ENCODE measurements at regions not wholly inside any gene's neighbourhood (a gene's known extent, or its start where the extent isn't known, plus 50 kb on each side); places are given as distances from the start of the nearest gene placed in this dataset.
"Not testable (repeated sequence)": the region's sequence is repeated elsewhere in the genome, so short reads cannot be mapped to it uniquely, and the experiment has no call there.

DNA sequence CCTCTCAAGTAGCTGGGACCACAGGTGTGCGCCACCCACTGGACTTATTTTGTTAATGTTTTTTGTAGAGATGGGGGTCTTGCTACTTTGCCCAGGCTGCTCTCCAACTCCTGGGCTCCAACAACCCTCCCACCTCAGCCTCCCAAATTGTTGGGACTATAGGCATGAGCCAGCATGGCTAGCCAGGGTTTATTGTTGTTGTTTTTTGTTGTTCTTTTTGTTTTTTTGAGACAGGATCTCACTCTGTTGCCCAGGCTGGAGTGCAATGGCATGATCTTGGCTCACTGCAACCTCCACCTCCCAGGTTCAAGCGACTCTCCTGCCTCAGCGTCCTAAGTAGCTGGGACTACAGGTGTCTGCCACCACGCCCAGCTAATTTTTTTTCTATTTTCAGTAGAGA lies 142.2 kb downstream of the CRLF3 start:
- not testable (repeated sequence) for DNase-seq

DNA sequence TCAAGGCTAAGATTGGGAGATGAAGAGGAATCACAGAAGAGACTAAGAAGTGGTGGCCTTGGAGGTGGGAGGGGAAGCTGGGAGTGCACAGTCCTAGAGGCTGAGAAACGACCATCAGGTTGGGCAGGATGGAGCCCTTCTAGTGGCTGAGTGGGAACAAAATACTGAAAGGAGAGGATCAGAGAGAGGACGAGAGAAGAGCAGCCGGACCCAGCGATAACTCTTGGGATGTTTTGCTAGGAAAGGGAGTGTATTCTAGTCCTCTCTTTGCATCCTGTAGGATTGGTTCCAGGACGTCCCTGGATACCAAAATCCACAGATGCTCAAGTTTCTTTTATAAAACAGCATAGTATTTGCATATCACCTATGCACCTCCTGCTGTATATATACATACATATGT lies 143.8 kb downstream of the CRLF3 start:
- DNase-seq, result not testable (repeated sequence)

DNA sequence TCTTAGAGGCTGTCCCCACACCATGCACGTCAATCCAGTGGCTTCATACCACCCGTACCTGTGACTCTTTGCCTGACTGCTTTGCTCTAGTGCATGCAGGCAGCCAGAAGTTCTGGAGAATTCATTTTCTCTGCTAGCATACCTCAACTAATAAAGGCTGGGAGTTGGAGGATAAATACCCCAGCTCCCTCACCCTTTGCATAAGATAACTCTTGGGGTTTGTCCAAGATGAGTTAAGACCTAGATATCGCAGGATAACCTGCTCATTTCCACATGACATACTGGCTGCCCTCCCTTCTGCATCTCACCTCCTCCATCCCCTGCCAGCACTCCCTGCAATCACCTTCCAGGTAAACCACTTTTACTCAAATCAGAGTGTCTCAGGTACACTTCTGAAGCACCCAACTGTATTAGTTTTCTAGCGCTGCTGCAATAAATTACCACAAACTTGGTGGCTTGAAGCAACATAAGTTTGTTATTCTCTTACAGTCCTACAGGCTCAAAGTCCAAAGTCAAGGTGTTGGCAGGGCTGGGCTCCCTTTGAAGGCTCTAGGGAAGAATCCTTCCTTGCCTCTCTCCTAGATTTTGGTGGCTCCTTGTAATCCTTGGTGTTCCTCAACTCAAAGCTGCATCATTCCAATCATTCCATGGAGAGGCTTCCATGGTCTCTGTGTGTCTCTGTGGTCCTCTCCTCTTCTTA lies 146.8 kb downstream of the CRLF3 start:
- no peak for DNase-seq

DNA sequence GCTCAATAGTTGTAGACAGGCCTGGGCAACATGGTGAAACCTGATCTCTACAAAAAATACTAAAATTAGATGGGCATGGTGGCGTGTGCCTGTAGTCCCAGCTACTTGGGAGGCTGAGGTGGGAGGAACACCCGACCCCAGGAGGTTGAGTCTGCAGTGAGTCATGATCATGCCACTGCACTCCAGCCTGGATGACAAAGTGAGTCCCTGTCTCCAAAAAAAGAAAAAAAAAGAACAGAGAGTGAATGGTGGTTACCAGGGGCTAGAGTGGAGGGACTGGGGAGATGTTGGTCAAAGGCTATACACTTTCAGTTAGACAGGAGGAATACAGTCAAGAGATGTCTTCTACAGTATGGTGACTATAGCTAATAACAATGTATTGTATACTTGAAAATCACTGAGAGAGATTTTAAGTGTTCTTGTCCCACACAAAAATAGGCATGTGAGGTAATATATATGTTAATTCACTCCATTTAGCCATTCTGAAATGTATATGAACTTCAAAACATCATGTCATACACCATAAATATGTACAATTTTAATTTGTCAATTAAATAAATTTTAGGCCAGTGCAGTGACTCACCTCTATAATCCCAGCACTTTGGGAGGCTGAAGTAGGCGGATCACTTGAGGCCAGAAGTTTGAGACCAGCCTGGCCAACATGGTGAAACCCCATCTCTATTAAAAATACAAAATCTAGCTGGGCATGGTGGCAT lies 148.6 kb downstream of the CRLF3 start:
- not testable (repeated sequence) for DNase-seq

DNA sequence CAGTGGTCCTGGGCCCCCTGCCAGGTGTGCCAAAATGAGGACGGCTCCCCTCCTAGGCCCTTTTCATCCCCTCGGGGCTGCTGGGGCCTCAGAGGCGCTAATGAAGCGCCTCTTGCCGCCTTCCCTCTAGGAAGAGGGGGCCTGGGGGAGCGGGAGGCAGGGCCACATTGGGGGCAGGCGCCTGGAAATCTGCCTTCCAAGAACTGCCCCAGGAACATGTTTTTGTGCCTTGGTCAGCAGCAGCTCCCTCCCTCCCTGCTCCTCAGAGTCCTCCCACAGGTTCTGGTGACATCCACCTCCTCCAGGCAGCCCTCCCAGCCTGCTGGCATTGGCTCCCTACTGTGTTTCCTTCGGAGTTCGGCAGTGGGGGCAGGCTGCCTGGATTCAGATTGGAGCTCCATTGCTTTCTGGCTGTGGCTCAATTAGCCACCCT lies 155.3 kb downstream of the CRLF3 start:
- DNase-seq, result not testable (repeated sequence)

DNA sequence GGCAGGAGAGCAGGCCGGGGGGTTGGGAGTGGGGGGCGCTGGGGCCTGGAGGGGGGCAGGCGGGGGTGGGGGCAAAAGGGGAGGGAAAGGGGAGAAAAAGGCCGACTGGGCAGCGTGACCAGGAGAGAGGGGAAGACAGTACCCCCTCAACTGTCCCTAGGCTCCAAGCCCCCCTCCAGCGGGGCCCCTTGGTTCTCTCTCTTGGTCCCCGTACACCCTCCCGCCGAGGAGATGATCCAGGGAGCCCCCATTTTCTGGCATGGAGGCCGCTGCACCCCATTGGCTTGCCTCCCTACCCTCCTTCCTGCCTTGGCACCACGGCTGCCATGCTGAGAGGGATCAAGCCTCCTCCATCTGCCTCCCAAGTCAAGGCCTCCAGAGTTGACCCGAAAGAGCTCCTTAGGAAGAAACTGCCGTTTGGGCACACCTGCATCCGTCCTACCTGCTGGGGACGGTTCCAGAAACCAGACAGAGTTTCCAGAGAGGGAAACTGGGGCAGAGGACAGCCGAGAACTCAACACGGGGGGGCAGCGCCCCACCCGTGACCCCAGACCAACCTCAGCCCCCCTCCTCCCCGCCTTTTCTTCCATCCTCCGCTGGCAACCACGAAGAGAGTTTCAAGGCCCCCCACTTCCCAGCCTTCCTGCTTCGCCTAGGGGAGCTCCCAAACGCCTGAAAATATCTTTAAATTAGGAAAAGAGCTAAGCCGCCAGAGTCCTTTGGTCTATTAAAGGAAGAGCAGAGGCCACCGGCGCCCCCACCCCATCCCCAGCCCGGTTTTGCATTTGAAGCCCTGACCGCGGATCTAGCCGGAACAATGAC lies 155.9 kb downstream of the CRLF3 start:
- not testable (repeated sequence) for DNase-seq

- DNase-seq, result peak; percentile 10 to 13
These were observed 156.7 kb downstream of the CRLF3 start for GRCh38 chr17:30667657-30668359.

DNA sequence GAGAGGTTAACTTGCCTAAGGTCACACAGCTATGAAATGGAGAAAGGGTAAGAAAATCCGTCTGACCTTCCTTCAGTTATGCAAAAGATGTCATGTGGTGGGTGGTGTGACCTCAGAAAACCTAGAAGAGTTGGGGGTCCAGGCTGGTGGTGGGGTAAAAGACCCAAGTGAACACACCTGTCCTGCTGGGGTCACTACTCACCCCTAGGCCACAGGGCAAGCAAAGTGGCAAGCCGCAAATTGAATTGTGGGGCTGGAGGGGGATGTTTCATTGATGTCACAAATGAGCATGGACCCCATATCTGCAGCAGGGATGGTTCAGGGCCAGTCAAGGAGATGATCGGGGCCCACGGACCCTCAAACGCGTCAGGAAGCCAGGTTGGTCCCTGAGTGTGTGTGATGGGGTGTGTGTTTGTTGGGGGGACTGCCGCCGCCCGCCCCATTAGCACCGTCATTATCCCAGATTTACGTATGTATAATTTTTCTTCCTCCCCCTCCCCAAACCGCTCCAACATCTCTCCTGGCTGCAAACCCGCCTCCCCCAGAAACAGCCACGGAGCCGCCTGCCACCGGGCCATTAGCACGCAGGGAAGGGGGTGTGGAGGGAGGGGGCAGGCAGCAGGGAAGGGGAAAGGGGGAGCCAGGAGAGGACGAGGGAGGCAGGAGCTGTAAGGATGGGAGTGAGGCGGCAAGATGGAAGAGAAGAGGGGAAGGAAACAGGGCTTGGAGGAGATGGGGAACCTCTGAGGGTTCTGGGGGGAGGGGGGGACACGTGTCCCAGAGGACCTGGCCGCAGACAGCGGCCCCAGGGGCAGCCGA lies 157.4 kb downstream of the CRLF3 start:
- DNase-seq, result not testable (repeated sequence)

GRCh38 chr17:30663727-30664455 lies 160.6 kb downstream of the CRLF3 start:
- DNase-seq, result not testable (repeated sequence)

- not testable (repeated sequence) for DNase-seq
These were observed 167.3 kb downstream of the CRLF3 start for GRCh38 chr17:30657148-30657547.

- DNase-seq, result not testable (repeated sequence)
These were observed 171.5 kb downstream of the CRLF3 start for GRCh38 chr17:30653038-30653437.

- not testable (repeated sequence) for DNase-seq
These were observed 172.9 kb downstream of the GOSR1 start for GRCh38 chr17:30650149-30650548.

- DNase-seq, result not testable (repeated sequence)
These were observed 170.9 kb downstream of the GOSR1 start for GRCh38 chr17:30648015-30648620.

- not testable (repeated sequence) for DNase-seq
These were observed 168.7 kb downstream of the GOSR1 start for GRCh38 chr17:30645875-30646274.

GRCh38 chr17:30644713-30645112 lies 167.5 kb downstream of the GOSR1 start:
- DNase-seq, result not testable (repeated sequence)

DNA sequence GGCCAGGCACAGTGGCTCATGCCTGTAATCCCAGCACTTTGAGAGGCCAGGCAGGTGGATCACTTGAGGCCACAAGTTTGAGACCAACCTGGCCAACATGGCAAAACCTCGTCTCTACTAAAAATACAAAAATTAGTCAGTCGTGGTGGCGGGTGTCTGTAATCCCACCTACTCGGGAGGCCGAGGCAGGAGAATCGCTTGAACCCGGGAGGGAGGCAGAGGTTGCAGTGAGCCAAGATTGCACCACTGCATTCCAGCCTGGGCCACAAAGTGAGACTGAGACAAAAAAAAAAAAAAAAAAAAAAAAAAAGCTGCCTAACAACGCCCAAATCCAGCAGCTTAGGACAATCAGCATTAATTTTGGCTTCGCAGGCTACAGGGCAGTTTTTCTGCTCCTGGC lies 167.1 kb downstream of the GOSR1 start:
- DNase-seq, result not testable (repeated sequence)

- DNase-seq, result not testable (repeated sequence)
These were observed 164.2 kb downstream of the GOSR1 start for GRCh38 chr17:30641428-30641827.

GRCh38 chr17:30639391-30639790 lies 162.2 kb downstream of the GOSR1 start:
- DNase-seq, result not testable (repeated sequence)

DNA sequence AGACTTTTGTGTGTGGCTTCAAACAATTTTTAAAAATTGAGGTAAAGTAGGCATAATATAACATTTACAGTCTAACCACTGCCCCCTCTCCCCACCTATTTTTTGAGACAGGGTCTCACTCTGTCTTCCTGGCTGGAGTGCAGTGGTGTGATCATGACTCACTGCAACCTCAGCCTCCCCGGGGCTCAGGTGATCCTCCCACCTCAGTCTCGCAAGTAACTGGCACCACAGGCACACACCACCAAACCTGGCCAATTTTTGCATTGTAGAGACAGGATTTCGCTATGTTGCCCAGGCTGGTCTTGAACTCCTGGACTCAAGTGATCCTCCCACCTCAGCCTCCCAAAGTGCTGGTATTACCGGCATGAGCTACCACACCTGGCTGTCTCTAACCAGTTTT lies 161.8 kb downstream of the GOSR1 start:
- not testable (repeated sequence) for DNase-seq

- not testable (repeated sequence) for DNase-seq
These were observed 154.4 kb downstream of the GOSR1 start for GRCh38 chr17:30631651-30632050.

GRCh38 chr17:30625380-30625779 lies 148.2 kb downstream of the GOSR1 start:
- not testable (repeated sequence) for DNase-seq

Data from NCI-H187 (cell line).